H9 (cell line): ENCODE measurements at regions not wholly inside any gene's neighbourhood (a gene's known extent, or its start where the extent isn't known, plus 50 kb on each side); places are given as distances from the start of the nearest gene placed in this dataset.

Source experiments
- DNase-seq: peaks from one replicate; pipeline ENCODE4 v3.0.0-alpha.2; 2017
- H2AFZ ChIP-seq: one replicate; pipeline ENCODE4 v1.6.1; 2013; ENCODE audit warnings: mild to moderate bottlenecking, low read length, control low read depth, moderate library complexity
- H2AK5ac ChIP-seq: 2 replicates; pipeline ENCODE4 v1.6.1; 2013; ENCODE audit warnings: low read length, control low read depth, mixed read lengths; ENCODE audit not compliant: insufficient read length
- H2BK120ac ChIP-seq: one replicate; pipeline ENCODE4 v1.6.1; 2013; ENCODE audit warnings: low read depth, mild to moderate bottlenecking, low read length, control low read depth, inconsistent platforms; ENCODE audit not compliant: poor library complexity, severe bottlenecking
- H2BK12ac ChIP-seq: 2 replicates; pipeline ENCODE4 v1.6.1; 2013; ENCODE audit warnings: low read length, control low read depth, mixed read lengths, low read depth; ENCODE audit not compliant: insufficient read length
- H2BK15ac ChIP-seq: 2 replicates; pipeline ENCODE4 v1.6.1; 2013; ENCODE audit warnings: low read depth, low read length, control low read depth
- H2BK20ac ChIP-seq: one replicate; pipeline ENCODE4 v1.6.1; 2013; ENCODE audit warnings: low read depth, mild to moderate bottlenecking, low read length, control low read depth, inconsistent platforms; ENCODE audit not compliant: poor library complexity, severe bottlenecking
- H2BK5ac ChIP-seq: 2 replicates; pipeline ENCODE4 v1.6.1; 2013; ENCODE audit warnings: low read length, control low read depth, mixed read lengths; ENCODE audit not compliant: insufficient read length
- H3K14ac ChIP-seq: 2 replicates; pipeline ENCODE4 v1.6.1; 2013; ENCODE audit warnings: low read length, control low read depth; ENCODE audit not compliant: insufficient read depth
- H3K18ac ChIP-seq: 2 replicates; pipeline ENCODE4 v1.6.1; 2013; ENCODE audit warnings: low read depth, mild to moderate bottlenecking, mixed read lengths, low read length, control low read depth; ENCODE audit not compliant: insufficient read length
- H3K23ac ChIP-seq: 2 replicates; pipeline ENCODE4 v1.6.1; 2013; ENCODE audit warnings: low read length, control low read depth, mixed read lengths, low read depth; ENCODE audit not compliant: insufficient read length
- H3K23me2 ChIP-seq: 2 replicates; pipeline ENCODE4 v1.6.1; 2013; ENCODE audit warnings: low read depth, mild to moderate bottlenecking, mixed read lengths, low read length, control low read depth; ENCODE audit not compliant: insufficient read length, poor library complexity, severe bottlenecking
- H3K27ac ChIP-seq: 2 replicates; pipeline ENCODE4 v1.5.1; 2013; ENCODE audit warnings: low read length, control low read depth, mixed read lengths, low read depth; ENCODE audit not compliant: insufficient read length
- H3K27me3 ChIP-seq: 2 replicates; pipeline ENCODE4 v1.6.1; 2013; ENCODE audit warnings: low read length, control low read depth, inconsistent platforms; ENCODE audit not compliant: insufficient read depth
- H3K4ac ChIP-seq: 2 replicates; pipeline ENCODE4 v1.6.1; 2013; ENCODE audit warnings: low read depth, mild to moderate bottlenecking, control low read depth, inconsistent platforms, low read length, moderate library complexity
- H3K4me1 ChIP-seq: 2 replicates; pipeline ENCODE4 v1.6.1; 2013; ENCODE audit warnings: low read length, control low read depth, inconsistent platforms; ENCODE audit not compliant: insufficient read depth
- H3K4me2 ChIP-seq: 2 replicates; pipeline ENCODE4 v1.6.1; 2013; ENCODE audit warnings: low read length, control low read depth, mixed read lengths; ENCODE audit not compliant: insufficient read length, insufficient read depth
- H3K56ac ChIP-seq: 2 replicates; pipeline ENCODE4 v1.6.1; 2013; ENCODE audit warnings: low read depth, mild to moderate bottlenecking, mixed read lengths, low read length, control low read depth; ENCODE audit not compliant: insufficient read length
- H3K79me1 ChIP-seq: 2 replicates; pipeline ENCODE4 v1.6.1; 2013; ENCODE audit warnings: low read depth, mild to moderate bottlenecking, moderate library complexity, low read length, control low read depth, inconsistent platforms; ENCODE audit not compliant: insufficient read depth, poor library complexity, severe bottlenecking
- H3K79me2 ChIP-seq: 2 replicates; pipeline ENCODE4 v1.6.1; 2013; ENCODE audit warnings: low read length, control low read depth, inconsistent platforms; ENCODE audit not compliant: insufficient read depth
- H3K9ac ChIP-seq: 2 replicates; pipeline ENCODE4 v1.6.1; 2013; ENCODE audit warnings: low read length, control low read depth, mixed read lengths; ENCODE audit not compliant: insufficient read length; ENCODE audit errors: extremely low read depth
- H3K9me3 ChIP-seq: one replicate; pipeline ENCODE4 v1.6.1; 2013; ENCODE audit warnings: low read depth, low read length, inconsistent platforms; ENCODE audit not compliant: control insufficient read depth
- H3T11ph ChIP-seq: one replicate; pipeline ENCODE4 v1.6.1; 2013; ENCODE audit warnings: mild to moderate bottlenecking, low read length, control low read depth, inconsistent platforms
- H4K20me1 ChIP-seq: one replicate; pipeline ENCODE4 v1.6.1; 2013; ENCODE audit not compliant: control insufficient read depth, insufficient read length, insufficient read depth
- H4K5ac ChIP-seq: 2 replicates; pipeline ENCODE4 v1.6.1; 2013; ENCODE audit warnings: low read depth, mild to moderate bottlenecking, mixed read lengths, low read length, control low read depth; ENCODE audit not compliant: insufficient read length
- H4K8ac ChIP-seq: replicated peaks from 2 replicates; pipeline ENCODE4 v1.6.1; 2013; ENCODE audit warnings: low read length, control low read depth, mixed read lengths, low read depth; ENCODE audit not compliant: insufficient read length
- H4K91ac ChIP-seq: 2 replicates; pipeline ENCODE4 v1.6.1; 2013; ENCODE audit warnings: low read depth, mild to moderate bottlenecking, moderate library complexity, mixed read lengths, low read length, control low read depth; ENCODE audit not compliant: insufficient read length
- H3K27ac Mint-ChIP-seq, 3 experiments: 2 replicates in 2 of 3; 3 replicates in 1 of 3; pipeline ENCODE4 v1.8.0; 2020 to 2021; ENCODE audit warnings: mixed read lengths in 3 of 3, mild to moderate bottlenecking in 1 of 3, moderate library complexity in 1 of 3
- H3K27me3 Mint-ChIP-seq: 2 replicates; pipeline ENCODE4 v1.8.0; 2021; ENCODE audit warnings: low read depth, mild to moderate bottlenecking, moderate library complexity, mixed read lengths
- H3K36me3 Mint-ChIP-seq, 3 experiments: 2 replicates in 2 of 3; 3 replicates in 1 of 3; pipeline ENCODE4 v1.8.0; 2020 to 2021; ENCODE audit warnings: low read depth in 3 of 3, mixed read lengths in 3 of 3; ENCODE audit not compliant: insufficient read depth in 1 of 3
- H3K4me1 Mint-ChIP-seq, 2 experiments: 2 replicates each; pipeline ENCODE4 v1.8.0; 2020; ENCODE audit warnings: mixed read lengths in 2 of 2
- H3K4me3 Mint-ChIP-seq, 2 experiments: 2 replicates in 1 of 2; 3 replicates in 1 of 2; pipeline ENCODE4 v1.8.0; 2020 to 2021; ENCODE audit warnings: mild to moderate bottlenecking in 2 of 2, mixed read lengths in 2 of 2, moderate library complexity in 1 of 2
- H3K9me3 Mint-ChIP-seq, 2 experiments: 2 replicates in 1 of 2; 3 replicates in 1 of 2; pipeline ENCODE4 v1.8.0; 2020; ENCODE audit warnings: mild to moderate bottlenecking in 2 of 2, mixed read lengths in 2 of 2, moderate library complexity in 1 of 2
- WGBS: extraction: QIAGEN DNeasy Blood & Tissue Kit; methylation state at CpG from one replicate; pipeline ENCODE4 v1.1.7; 2013; ENCODE audit warnings: missing lambda C conversion rate, low lambda C conversion rate, mixed read lengths; ENCODE audit not compliant: insufficient read length; ENCODE audit errors: extremely low coverage; 5-methylcytosine and 5-hydroxymethylcytosine counted together
- TF ChIP-seq, protein P1 (sequence below): fragments of 200-600 bp; sonication (generic); conservative IDR thresholded peaks from 3 replicates; pipeline ENCODE4 v1.8.0; 2021; ENCODE audit warnings: antibody characterized with exemption, mild to moderate bottlenecking

DNA sequence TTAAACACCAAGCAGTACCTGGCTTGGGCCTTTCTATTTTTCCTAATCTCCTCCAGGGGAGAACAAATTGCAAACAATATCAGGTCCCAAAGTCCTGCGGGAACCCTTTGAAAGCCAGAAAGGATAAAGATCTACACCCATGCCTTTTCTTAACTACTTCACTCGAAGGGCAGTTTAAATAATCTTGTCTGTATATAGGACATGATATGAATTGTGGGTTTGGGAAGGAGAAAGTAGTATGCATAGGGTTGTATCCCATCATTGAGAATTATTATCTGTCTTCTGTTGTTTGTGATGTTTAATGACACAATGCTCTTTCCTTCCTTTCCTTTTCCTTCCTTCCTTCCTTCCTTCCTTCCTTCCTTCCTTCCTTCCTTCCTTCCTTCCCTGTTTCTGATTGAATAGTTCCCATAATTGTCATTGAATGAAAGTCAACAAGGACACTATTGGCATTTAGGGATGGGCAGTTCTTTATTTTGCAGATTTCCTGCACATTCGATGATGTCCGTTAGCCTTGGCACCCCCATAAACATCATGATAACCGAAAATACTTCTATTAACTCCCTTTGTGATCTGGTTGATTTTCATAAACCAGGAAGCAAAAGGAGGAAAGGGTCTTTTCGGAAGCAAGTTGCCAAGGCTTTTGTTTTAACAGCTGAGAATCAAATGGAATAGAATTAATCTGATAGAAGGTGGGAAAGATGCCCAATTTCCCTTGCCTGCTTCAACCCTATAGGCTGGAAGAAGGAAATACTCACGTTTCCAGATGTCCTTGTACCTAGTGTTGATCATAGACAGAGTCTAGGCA is 141.3 kb downstream of the ATG4C start:
- Histone ChIP-seq H3K18ac (no peak overlapping the region), H3K4ac (no peak overlapping the region), H3K27ac (no peak overlapping the region), H3K9me3 (no peaks in the 10 kb centered on the region), H2AK5ac (no peak overlapping the region), H2AFZ (no peak overlapping the region), H2BK5ac (no peak overlapping the region), H3K9ac (no peak overlapping the region), H4K20me1 (no peaks in the 10 kb centered on the region), H3K4me2 (no peak overlapping the region), H3K23ac (no peak overlapping the region), H3K79me1 (no peaks in the 10 kb centered on the region), H4K8ac (no peak overlapping the region), H2BK120ac (no peak overlapping the region), H2BK20ac (no peak overlapping the region), H4K91ac (no peak overlapping the region), H3K27me3 (no peaks in the 10 kb centered on the region), H3K4me1 (no peaks in the 10 kb centered on the region; the same call in 1 of the 2 replicates), H3K14ac (no peak overlapping the region), H3K23me2 (no peaks in the 10 kb centered on the region), H3K56ac (no peak overlapping the region), H2BK15ac (no peak overlapping the region), H3T11ph (no peak overlapping the region), H4K5ac (no peak overlapping the region), H2BK12ac (no peak overlapping the region), H3K79me2 (no peaks in the 10 kb centered on the region)
- Mint-ChIP-seq H3K27me3 (peaks cover 2% of the 10 kb centered on the region; the same call in 1 of the 2 replicates), H3K4me1 (peaks cover 4 to 7% of the 10 kb centered on the region in 2 experiments; a peak in 2 of 4 replicates), H3K9me3 (no peaks in the 10 kb centered on the region), H3K4me3 (no peak overlapping the region), H3K36me3 (no peaks in the 10 kb centered on the region), H3K27ac (no peak overlapping the region)
- TF ChIP-seq, protein P1, sequence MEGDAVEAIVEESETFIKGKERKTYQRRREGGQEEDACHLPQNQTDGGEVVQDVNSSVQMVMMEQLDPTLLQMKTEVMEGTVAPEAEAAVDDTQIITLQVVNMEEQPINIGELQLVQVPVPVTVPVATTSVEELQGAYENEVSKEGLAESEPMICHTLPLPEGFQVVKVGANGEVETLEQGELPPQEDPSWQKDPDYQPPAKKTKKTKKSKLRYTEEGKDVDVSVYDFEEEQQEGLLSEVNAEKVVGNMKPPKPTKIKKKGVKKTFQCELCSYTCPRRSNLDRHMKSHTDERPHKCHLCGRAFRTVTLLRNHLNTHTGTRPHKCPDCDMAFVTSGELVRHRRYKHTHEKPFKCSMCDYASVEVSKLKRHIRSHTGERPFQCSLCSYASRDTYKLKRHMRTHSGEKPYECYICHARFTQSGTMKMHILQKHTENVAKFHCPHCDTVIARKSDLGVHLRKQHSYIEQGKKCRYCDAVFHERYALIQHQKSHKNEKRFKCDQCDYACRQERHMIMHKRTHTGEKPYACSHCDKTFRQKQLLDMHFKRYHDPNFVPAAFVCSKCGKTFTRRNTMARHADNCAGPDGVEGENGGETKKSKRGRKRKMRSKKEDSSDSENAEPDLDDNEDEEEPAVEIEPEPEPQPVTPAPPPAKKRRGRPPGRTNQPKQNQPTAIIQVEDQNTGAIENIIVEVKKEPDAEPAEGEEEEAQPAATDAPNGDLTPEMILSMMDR, result no peak
- DNase-seq, result no peak
- WGBS, result no CpG with 5 or more reads among the region's 7 CpGs
